Fibroblast of gingiva (primary cell): ENCODE measurements at regions not wholly inside any gene's neighbourhood (a gene's known extent, or its start where the extent isn't known, plus 50 kb on each side); places are given as distances from the start of the nearest gene placed in this dataset.

Experiments
- DNase-seq: peaks from one replicate; pipeline ENCODE4 v3.0.0-alpha.2; 2011; ENCODE audit warnings: low read depth

GRCh38 chr10:36700123-36700522 lies 425.3 kb upstream of the ANKRD30A start:
- no peak for DNase-seq

DNA sequence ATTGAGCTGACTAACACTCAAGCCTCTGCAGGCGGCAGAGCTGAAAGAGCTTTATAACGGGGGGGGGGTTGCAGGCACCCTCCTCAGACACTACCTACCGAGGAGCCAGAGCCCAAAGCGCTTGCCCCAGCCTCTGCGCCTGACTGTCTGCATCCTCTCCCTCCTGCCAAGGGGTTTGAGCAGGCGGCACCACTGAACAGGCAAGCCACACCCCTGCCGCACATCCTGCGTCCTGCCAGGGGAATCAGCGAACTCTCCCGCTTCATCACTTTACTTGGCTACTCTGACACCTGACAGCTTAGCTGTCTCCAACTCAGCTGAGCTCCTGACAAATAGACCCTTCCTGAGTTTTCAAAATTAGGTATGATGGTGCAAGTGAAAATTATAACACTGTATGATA lies 432.6 kb upstream of the ANKRD30A start:
- no peak for DNase-seq

GRCh38 chr10:36688717-36689116 lies 436.7 kb upstream of the ANKRD30A start:
- no peak for DNase-seq

- no peak for DNase-seq
Measured at GRCh38 chr10:36683421-36683820, 442.0 kb upstream of the ANKRD30A start.

DNA sequence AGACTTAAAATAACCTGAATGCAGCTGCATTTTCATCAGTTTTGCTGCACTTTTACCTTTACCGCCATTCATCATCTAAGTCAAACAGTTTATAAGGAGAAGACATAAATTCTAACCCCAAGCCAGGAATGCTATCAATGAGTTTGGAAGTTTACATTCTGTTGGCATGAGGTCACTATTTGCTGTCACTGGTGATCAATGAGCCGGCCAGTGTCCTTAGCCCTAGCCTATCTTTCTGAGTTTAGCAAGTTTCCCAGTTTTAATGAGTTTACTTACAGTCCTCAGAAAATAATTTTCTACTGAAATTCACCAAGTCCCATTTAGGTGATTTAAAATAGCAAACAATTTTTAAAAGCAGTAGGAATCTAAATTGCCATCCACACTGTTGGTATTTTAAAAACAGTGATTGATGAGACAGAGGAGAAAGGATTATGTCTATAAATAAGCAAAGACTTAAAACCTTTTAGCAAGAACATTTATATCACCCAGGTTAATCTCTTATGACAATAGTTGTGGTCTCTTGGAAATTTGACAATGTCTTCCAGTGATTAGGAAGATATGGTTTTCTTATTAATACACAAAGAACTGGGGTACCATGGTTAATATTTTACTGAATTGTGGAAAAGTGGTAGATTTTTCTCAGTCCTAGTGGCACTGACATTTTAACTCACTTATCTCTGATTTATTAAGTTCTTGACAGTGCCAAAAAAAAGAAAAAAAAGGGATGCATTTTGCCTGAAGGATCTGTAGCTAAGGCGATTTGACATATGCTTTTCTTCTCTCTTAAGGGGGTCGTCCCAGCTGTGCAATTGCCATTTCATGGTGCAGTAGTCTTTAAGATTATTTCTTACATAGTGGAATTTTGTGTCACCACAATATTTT lies 443.4 kb upstream of the ANKRD30A start:
- DNase-seq: no peak

DNA sequence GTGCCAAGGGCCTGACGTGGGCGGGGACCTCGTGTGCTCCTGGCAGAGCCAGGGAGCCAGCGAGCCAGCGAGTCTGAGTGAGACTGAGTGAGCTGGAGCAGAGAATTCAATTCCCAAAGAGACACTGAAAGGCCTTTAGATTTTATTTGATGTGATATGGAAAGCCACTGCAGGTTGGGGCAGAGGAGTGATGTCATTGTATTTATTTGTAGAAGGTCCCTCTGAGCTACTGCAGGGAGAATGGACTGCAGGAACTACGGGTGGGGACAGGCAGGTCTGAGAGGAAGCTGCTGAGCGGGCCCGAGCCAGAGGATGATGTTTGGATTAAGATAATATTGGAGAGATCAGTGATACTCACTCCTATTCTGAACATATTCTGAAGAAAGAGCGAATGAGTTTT lies 445.8 kb upstream of the ANKRD30A start:
- no peak for DNase-seq

GRCh38 chr10:36677431-36677768 lies 448.0 kb upstream of the ANKRD30A start:
- no peak for DNase-seq

- DNase-seq: peak; percentile 52
Measured at GRCh38 chr10:36676756-36677430, 448.5 kb upstream of the ANKRD30A start.

GRCh38 chr10:36676321-36676720 lies 449.1 kb upstream of the ANKRD30A start:
- DNase-seq: peak; percentile 12

GRCh38 chr10:36675458-36675880 lies 449.9 kb upstream of the ANKRD30A start:
- DNase-seq: peak; percentile 26

DNA sequence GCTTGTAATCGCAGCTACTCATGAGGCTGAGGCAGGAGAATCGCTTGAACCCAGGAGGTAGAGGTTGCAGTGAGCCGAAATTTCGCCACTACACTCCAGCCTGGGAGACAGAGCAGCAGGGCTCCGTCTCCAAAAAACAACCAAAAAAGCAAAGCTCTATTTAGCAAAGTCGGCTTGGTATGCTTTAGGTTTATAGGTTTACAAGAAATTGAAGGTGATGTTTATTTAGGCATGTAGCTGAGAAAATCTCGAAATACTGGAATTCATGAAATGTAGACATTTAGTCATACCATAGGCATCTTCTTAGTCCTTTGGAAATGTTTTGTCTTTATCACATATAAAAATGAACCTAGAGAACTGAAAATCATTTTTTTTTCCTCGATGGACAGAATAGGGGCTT lies 453.8 kb upstream of the ANKRD30A start:
- DNase-seq: peak; percentile 10

- peak; percentile 64 for DNase-seq
Measured at GRCh38 chr10:36670621-36671402, 454.6 kb upstream of the ANKRD30A start.

DNA sequence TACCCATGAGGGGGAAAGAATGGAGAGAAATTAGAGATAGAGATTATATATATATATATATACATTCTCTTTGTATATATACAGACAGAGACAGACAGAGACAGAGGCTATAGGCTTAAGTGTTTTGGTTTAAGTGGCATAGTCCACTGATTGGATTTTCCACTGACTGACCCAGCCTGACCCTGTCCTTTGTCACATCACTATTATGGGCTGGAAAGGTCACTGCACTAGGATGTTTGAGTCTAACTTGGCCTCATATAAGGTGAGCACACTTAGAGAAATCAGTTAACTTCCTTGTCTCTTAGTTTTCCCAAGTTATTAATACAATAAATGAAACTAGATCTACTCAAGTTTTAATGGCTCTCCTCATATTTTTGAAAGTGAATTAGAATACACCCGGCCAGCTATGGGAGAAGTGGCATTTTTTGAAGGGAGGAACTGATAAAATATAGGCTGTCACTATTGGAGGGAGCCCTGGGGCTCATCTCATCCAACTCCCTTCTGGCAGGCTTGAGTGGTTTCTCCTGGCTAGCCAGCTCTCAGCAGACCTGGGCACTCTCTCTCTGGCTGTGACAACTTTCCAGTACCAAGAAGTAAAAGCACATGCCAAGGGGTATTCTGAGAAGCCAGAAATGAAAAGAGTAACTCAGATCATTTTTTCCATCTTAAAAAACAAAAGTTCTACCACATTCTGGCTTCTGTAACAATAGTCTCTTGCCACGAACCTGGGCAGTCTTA lies 455.6 kb upstream of the ANKRD30A start:
- no peak for DNase-seq

DNA sequence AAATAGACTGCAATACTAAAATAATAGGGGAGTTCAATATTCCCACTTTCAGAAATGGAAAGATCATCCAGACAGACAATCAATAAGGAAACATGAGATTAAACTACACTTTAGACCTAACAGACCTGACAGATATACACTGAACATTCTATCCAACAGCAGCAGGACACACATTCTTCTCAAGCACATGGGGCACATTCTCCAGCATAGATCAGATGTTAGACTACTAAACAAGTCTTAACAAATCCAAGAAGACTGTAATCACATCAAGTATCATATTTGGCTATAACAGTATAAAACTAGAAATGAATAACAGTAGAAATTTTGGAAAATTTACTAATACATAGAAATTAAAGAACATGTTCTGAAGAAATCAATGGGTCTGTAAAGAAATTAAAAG lies 458.9 kb upstream of the ANKRD30A start:
- DNase-seq: no peak

DNA sequence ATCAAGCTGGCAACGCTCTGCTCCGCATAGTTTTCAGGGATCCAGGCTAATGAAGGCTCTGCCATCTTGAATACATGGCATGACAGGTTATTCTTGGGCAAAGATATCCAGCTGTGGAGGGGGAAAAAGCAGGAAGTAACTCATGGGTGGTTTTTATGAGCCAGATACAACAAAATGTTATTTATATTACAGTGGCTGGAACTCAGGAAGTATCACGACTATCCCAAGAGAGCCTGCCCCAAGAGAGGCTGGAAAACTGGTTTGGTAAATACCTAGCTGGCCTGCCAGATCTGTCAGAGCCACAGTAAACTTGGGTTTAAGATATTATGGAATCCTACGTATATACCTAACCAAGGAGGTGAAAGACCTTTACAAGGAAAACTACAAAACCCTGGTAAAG lies 462.8 kb upstream of the ANKRD30A start:
- no peak for DNase-seq

GRCh38 chr10:36650274-36650673 lies 475.1 kb upstream of the ANKRD30A start:
- DNase-seq: no peak

DNA sequence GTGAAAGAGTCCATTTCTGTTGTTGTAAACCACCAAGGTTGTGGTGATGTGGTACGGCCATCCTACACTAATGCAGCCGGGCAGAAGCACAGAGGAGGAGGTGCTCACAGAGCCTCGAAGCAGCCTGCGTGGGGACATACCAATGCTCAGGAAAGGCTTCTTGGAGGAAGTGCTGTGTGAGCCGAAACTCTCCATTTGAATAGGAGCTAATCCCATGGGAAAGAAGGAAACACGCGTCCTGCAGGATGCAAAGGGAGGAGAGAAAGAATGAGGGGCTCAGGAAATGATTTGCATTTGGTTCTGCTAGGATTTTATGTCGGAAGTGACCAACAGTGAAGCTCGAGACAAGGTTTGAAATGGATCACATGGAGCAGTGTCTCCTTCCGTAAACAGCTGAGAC lies 477.9 kb upstream of the ANKRD30A start:
- no peak for DNase-seq

DNA sequence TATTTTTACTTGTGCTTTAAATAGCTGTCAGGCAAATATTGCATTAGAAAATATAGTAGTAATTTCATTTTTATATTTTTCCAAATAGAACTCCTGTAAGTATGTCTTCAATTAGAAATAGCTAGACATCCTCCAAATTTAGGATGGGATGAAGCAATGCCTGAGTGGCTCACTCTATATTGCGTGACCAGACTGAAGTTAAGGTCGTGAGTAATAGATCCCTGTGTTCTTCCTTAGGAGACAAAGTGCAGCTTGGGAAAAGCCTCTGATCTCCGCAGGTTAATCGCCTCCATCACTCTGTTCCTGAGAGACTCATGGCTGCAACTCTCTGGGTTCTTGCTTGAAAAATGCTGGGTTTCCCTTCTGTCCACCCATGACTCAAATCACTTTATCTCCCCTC lies 484.8 kb upstream of the ANKRD30A start:
- DNase-seq: peak; percentile 25

DNA sequence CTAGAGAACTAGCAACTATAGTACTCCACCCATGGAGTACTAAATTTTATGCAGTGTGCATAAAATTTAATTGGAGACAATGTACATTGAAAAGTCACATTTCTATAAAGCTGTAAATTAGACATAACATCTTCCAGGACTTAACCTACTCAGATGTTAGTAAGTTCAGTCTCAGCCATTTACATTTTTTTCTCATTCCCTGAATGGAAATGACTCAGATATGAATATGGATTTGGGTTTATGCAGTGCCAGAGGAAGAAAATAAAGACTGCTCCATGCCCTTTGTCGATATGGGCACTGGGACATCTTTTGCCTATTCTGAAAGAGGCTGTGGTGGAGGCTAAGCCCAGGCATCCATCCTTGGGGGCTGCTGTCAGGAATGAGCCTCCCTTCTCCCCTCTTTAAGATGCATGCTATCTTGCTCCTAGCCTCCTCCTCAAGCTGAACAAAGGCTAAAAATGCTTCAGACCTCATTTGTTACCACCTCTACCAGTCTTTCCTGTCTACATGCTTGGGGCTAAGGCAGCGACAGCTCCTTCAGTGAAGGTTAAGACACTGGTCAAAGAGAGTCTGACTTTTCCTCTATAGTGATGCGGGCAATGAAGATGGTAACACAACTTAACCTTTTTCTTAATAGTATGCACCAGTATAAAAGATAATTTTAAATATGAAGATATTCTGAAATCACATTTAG lies 486.8 kb upstream of the ANKRD30A start:
- no peak for DNase-seq

DNA sequence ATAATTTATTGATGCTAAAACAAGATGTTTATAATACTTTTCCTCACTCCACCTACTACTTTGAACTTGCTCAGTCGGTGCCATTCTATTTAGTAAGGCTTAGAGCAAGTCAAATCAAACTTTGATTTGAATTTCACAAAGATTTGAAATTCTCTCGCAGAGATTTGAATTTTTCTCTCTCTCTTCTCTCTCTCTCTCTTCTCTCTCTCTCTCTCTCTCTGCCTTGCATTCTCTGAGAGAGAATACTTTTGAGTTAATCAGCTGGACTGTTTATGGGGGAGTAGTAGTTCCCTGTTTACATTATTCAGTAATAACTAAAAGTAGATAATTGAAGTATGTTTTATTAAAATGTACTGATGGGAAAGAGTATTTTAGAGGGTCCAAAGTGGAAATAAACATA lies 488.5 kb upstream of the ANKRD30A start:
- DNase-seq: no peak

DNA sequence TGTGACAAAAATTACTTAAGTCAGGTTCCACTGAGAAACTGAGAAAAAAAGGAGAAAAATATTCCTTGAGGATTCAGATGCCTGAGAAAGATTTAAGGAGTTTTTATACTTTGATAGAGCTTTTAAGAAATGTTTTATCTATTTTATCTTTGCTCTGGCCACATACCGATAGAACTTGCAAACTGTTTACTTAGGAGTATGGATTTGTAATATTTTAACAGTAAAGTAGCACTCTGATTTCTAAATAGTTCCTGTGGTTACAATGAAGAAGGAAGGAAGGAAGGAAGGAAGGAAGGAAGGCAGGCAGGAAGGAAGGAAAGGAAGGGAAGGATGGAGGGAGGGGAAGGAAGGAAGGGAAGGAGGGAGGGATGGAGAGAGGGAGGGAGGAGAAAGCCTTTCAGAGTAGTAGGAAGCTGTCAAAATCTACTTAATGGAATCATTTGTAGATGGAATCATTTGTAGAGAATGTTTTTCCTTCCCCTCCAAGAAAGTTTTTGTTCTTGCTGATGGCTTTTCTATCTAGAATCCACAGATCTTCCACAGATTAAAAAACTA lies 489.0 kb upstream of the ANKRD30A start:
- no peak for DNase-seq
